Peyer's patch (tissue), 4 donors: ENCODE measurements at regions not wholly inside any gene's neighbourhood (a gene's known extent, or its start where the extent isn't known, plus 50 kb on each side); places are given as distances from the start of the nearest gene placed in this dataset.

ENCODE experiments used
- CTCF ChIP-seq, 6 experiments: fragments of 450-650 bp in 4 of 6; fragments of 200-600 bp in 2 of 6; sonication (generic) in 1 of 6; IDR thresholded peaks; one replicate each; pipeline ENCODE4 v1.5.1; 2017 to 2019; ENCODE audit warnings: antibody characterized with exemption in 6 of 6, mild to moderate bottlenecking in 3 of 6, moderate library complexity in 1 of 6
- POLR2A ChIP-seq, 2 donors: fragments of 450-650 bp; IDR thresholded peaks; one replicate each; pipeline ENCODE4 v1.5.1; 2017; ENCODE audit warnings: antibody characterized with exemption in 2 of 2, mild to moderate bottlenecking in 2 of 2, moderate library complexity in 2 of 2

GRCh38 chr4:138405934-138406567 lies 163.9 kb upstream of the SLC7A11 start:
- TF ChIP-seq CTCF (IDR thresholded peaks at IDR 0.05) = no peak
- no peak for TF ChIP-seq POLR2A (IDR thresholded peaks at IDR 0.05)
